Calu3 (cell line): ENCODE measurements at regions not wholly inside any gene's neighbourhood (a gene's known extent, or its start where the extent isn't known, plus 50 kb on each side); places are given as distances from the start of the nearest gene placed in this dataset.

Experiments
- BruUV-seq: library from RNA; stranded (reverse); fragments of 400-500 nt; replicated peaks from 2 replicates; lab custom pipeline; 2021; lab: Mats Ljungman, UMichigan
- CTCF ChIA-PET: fragments of 300-600 bp; sonication (Branson Sonifier 250); formaldehyde crosslinking; loops from one replicate; lab custom pipeline; 2022; ENCODE audit warnings: antibody characterized with exemption; lab: Charles Lee
- DNase-seq: peaks from one replicate; pipeline ENCODE4 v3.0.0; 2022
- H3K27ac Mint-ChIP-seq: one replicate; pipeline ENCODE4 v1.8.0; 2022; ENCODE audit warnings: mixed read lengths; ENCODE audit not compliant: unreplicated experiment
- H3K27me3 Mint-ChIP-seq: one replicate; pipeline ENCODE4 v1.8.0; 2022; ENCODE audit warnings: mixed read lengths; ENCODE audit not compliant: unreplicated experiment
- H3K36me3 Mint-ChIP-seq: one replicate; pipeline ENCODE4 v1.8.0; 2022; ENCODE audit warnings: mild to moderate bottlenecking, moderate library complexity, mixed read lengths; ENCODE audit not compliant: insufficient read depth, unreplicated experiment
- H3K4me1 Mint-ChIP-seq: one replicate; pipeline ENCODE4 v1.8.0; 2022; ENCODE audit warnings: mild to moderate bottlenecking, low read depth, mixed read lengths; ENCODE audit not compliant: unreplicated experiment
- H3K4me3 Mint-ChIP-seq: one replicate; pipeline ENCODE4 v1.8.0; 2022; ENCODE audit warnings: mild to moderate bottlenecking, low read depth, moderate library complexity, mixed read lengths; ENCODE audit not compliant: unreplicated experiment
- H3K9me3 Mint-ChIP-seq: one replicate; pipeline ENCODE4 v1.8.0; 2022; ENCODE audit warnings: low read depth, mixed read lengths; ENCODE audit not compliant: unreplicated experiment
- intact Hi-C: fragments of 100-400 bp; cut with micrococcal nuclease; formaldehyde crosslinking; loops from one replicate; pipeline ENCODE4 v1.10.0; 2022; ENCODE audit not compliant: unreplicated experiment
- TF ChIP-seq, protein P1 (sequence below): fragments of 200-600 bp; IDR thresholded peaks from one replicate; pipeline ENCODE4 v1.8.0; 2022; ENCODE audit warnings: antibody characterized with exemption; ENCODE audit not compliant: unreplicated experiment

DNA sequence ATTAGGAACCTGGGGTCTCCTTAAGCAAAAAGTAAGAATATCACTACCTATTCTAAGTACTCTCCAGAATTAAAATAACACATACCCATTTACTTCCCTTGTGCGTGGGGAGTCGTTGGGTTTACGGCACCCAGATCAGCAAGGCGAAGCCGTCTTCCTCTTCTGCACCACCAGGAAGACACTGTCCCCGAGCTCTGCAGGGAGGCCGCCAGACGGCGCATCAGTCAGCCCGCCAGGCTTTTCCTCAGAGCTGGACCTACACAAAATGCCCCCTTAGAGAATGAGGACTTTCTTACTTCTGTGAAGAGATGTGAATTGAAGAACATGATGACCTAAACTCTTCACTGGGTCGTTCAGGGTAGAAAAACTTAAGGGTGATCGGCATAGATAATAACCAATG, 526.5 kb downstream of the GALR1 start:
- H3K4me3 Mint-ChIP-seq = no peak overlapping the region
- H3K4me1 Mint-ChIP-seq = no peaks in the 10 kb centered on the region
- H3K36me3 Mint-ChIP-seq = no peaks in the 10 kb centered on the region
- CTCF ChIA-PET = no interaction called here
- BruUV-seq = no TSS peak
- peaks cover 3% of the 10 kb centered on the region for H3K9me3 Mint-ChIP-seq
- no peaks in the 10 kb centered on the region for H3K27me3 Mint-ChIP-seq
- TF ChIP-seq, protein P1, sequence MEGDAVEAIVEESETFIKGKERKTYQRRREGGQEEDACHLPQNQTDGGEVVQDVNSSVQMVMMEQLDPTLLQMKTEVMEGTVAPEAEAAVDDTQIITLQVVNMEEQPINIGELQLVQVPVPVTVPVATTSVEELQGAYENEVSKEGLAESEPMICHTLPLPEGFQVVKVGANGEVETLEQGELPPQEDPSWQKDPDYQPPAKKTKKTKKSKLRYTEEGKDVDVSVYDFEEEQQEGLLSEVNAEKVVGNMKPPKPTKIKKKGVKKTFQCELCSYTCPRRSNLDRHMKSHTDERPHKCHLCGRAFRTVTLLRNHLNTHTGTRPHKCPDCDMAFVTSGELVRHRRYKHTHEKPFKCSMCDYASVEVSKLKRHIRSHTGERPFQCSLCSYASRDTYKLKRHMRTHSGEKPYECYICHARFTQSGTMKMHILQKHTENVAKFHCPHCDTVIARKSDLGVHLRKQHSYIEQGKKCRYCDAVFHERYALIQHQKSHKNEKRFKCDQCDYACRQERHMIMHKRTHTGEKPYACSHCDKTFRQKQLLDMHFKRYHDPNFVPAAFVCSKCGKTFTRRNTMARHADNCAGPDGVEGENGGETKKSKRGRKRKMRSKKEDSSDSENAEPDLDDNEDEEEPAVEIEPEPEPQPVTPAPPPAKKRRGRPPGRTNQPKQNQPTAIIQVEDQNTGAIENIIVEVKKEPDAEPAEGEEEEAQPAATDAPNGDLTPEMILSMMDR = no peak
- no peak overlapping the region for H3K27ac Mint-ChIP-seq
- no peak for DNase-seq
- intact Hi-C loops = no loop called here

- DNase-seq = no peak
- TF ChIP-seq, protein P1 = no peak
- BruUV-seq = no TSS peak
- no peaks in the 10 kb centered on the region for H3K36me3 Mint-ChIP-seq
- H3K4me3 Mint-ChIP-seq = no peak overlapping the region
- intact Hi-C loops = no loop called here
- H3K9me3 Mint-ChIP-seq = peaks cover 3% of the 10 kb centered on the region
- CTCF ChIA-PET = no interaction called here
- H3K4me1 Mint-ChIP-seq = no peaks in the 10 kb centered on the region
- H3K27me3 Mint-ChIP-seq = no peaks in the 10 kb centered on the region
- no peak overlapping the region for H3K27ac Mint-ChIP-seq
Measured at GRCh38 chr18:77777163-77777562, 527.5 kb downstream of the GALR1 start.

DNA sequence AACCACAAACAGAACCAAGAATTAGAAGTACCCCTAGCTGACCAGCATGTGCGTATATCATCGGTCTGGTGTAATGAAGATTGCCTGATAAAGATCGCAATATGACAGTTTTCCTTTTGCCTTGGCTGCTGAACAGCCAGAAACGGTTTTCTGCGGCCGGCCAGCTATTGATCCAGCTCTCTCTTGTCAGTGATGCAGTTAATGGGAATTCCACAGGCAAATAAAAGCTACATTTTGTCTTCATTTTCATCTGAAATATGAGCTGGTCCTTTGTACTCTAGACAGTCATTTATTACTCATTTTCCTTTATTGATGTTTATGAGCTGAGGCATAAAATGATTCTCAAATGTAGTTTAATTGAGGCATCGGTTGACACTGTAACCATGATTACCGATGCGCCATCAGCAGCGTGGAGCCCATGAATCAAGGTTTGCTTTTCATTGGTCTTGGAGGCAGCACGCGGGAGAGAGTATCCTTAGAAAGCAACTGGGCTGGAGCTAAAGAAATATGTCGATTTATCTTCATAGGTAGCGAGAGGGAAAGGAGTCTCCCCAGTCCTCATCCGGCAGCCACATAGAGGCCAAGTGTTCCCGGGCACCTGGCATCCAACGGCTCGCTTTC, 535.2 kb downstream of the GALR1 start:
- no peak overlapping the region for H3K4me3 Mint-ChIP-seq
- DNase-seq = no peak
- H3K27ac Mint-ChIP-seq = no peak overlapping the region
- CTCF ChIA-PET = no interaction called here
- H3K36me3 Mint-ChIP-seq = no peaks in the 10 kb centered on the region
- H3K27me3 Mint-ChIP-seq = no peaks in the 10 kb centered on the region
- no peaks in the 10 kb centered on the region for H3K4me1 Mint-ChIP-seq
- intact Hi-C loops = no loop called here
- TF ChIP-seq, protein P1 = no peak
- BruUV-seq = no TSS peak
- H3K9me3 Mint-ChIP-seq = peaks cover 7% of the 10 kb centered on the region

DNA sequence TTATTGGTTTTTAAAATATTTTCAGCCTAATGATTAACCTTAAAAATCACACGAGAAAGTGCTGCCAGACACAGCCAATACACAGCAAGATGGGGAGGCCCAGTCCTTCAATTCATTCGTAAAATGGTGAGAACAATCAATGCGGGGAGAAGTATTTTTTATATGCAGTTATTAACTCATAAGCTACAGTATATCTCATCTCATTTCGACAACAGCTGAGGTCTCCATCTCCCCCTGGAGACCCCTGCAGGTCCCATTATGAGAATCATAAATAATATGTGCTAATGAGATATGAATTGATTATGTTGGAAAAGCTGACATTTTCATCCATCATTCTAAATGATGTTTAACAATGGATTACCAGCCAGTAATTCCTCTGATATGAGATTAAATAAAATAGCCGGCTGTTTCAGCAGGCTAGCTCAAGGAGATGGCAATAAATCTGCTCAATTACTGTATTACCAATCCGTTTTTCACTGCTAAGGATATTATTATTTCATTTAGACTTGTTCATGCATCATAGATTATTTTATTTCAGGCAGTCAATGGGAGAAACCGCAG, 535.8 kb downstream of the GALR1 start:
- TF ChIP-seq, protein P1 = no peak
- Mint-ChIP-seq H3K27ac (no peak overlapping the region), H3K4me3 (no peak overlapping the region), H3K27me3 (no peaks in the 10 kb centered on the region), H3K4me1 (no peaks in the 10 kb centered on the region), H3K9me3 (peaks cover 12% of the 10 kb centered on the region), H3K36me3 (no peaks in the 10 kb centered on the region)
- no peak for DNase-seq
- CTCF ChIA-PET = no interaction called here
- intact Hi-C loops = no loop called here
- no TSS peak for BruUV-seq
